ENCODE measurements at regions not wholly inside any gene's neighbourhood (a gene's known extent, or its start where the extent isn't known, plus 50 kb on each side); places are given as distances from the start of the nearest gene placed in this dataset.
"Not testable (repeated sequence)": the region's sequence is repeated elsewhere in the genome, so short reads cannot be mapped to it uniquely, and the experiment has no call there.

DNA sequence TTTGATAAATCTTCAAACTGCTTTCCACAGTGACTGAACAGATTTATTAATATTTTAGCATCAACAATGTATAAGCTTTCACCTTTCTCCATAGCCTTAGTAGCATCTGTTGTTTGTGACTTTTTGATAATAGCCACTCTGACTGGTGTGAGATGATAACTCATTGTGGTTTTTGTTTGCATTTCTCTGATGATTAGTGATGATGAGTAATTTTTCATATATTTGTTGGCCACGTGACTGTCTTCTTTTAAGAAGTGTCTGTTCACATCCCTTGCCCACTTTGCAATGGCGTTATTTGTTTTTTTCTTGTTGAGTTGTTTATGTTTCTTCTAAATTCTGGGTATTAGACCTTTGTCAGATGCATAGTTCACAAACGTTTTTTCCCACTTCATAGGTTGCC is 952.9 kb downstream of the TRIB2 start:
- no peaks in the 10 kb centered on the region for H4K20me1 ChIP-seq (replicated peaks; ENCODE audit: control insufficient read depth, insufficient read depth, low read length)
- H3K9ac ChIP-seq (ENCODE audit: insufficient read depth in 1 of 2, low read depth in 2 of 2, low read length in 2 of 2) = no peak overlapping the region
- H3K79me2 ChIP-seq (ENCODE audit: control insufficient read depth, insufficient read depth, low read length) = no peaks in the 10 kb centered on the region
- no peak overlapping the region for H2AFZ ChIP-seq (ENCODE audit: low read depth, low read length)
- BruUV-seq (replicated peaks) = no TSS peak
- FAIRE-seq (no peak), ATAC-seq (no peak), DNase-seq (ENCODE audit: extremely low read depth in 1 of 4, low spot score in 3 of 4) (no peak)
- H3K9me1 ChIP-seq (ENCODE audit: control insufficient read depth, insufficient read depth, low read length) = no peaks in the 10 kb centered on the region
- WGBS (ENCODE audit: insufficient coverage, low coverage, missing lambda C conversion rate) = 0% methylated on average over 3 of the region's 3 CpGs
- H3K4me2 ChIP-seq (ENCODE audit: insufficient read depth, low read length) = no peak overlapping the region
- no peaks in the 10 kb centered on the region for H3K36me3 ChIP-seq (ENCODE audit: control insufficient read depth, insufficient read depth, low read length)
- H3K9me3 ChIP-seq (replicated peaks; ENCODE audit: control insufficient read depth, insufficient read depth, low read depth, low read length) = no peaks in the 10 kb centered on the region
- no peak overlapping the region for H3K27ac ChIP-seq (ENCODE audit: extremely low read depth, low read depth, low read length)
- intact Hi-C loops (cut with micrococcal nuclease) = no loop called here
- H3K4me3 ChIP-seq = no peak overlapping the region
- CTCF ChIA-PET (ENCODE audit: low intra/inter-chr PET ratio) = no interaction called here
- no peaks in the 10 kb centered on the region for H3K4me1 ChIP-seq (replicated peaks in 1 of 2; ENCODE audit: control insufficient read depth in 2 of 2, insufficient read depth in 2 of 2, low read length in 2 of 2)
- H3K27me3 ChIP-seq (ENCODE audit: control insufficient read depth in 2 of 2, insufficient read depth in 2 of 2, low read length in 2 of 2) = no peaks in the 10 kb centered on the region
- POLR2A ChIA-PET = no interaction called here
- in situ Hi-C loops (cut with MboI) = no loop called here
- TF ChIP-seq ELF1 (tag; IDR thresholded peaks at IDR 0.05) (no peak), GTF2F1 (IDR thresholded peaks at IDR 0.05; ENCODE audit: low read depth, low read length) (no peak), ZBED1 (IDR thresholded peaks at IDR 0.05) (no peak), RFX7 (CRISPR knock-in tag; IDR thresholded peaks at IDR 0.05) (no peak), ZNF668 (CRISPR knock-in tag; IDR thresholded peaks at IDR 0.05) (no peak)

DNA sequence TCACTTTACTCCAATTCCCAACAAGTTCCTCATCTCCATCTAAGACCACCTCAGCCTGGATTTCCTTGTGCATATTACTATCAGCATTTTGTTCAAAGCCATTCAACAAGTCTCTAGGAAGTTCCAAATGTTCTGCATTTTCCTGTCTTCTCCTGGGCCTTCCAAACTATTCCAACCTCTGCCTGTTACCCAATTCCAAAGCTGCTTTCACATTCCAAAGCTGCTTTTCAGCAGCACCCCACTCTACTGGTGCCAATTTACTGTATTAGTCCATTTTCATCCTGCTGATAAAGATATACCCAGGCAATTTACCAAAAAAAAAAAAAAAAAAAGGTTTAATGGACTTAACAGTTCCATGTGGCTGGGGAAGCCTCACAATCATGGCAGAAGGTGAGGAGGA is 957.1 kb downstream of the TRIB2 start:
- ATAC-seq; in situ Hi-C loops (cut with MboI); BruUV-seq (replicated peaks): not testable (repeated sequence)

More for the DNA sequence above, 957.1 kb downstream of the TRIB2 start:
- H3K4me3 ChIP-seq; DNase-seq (ENCODE audit: extremely low read depth in 1 of 4, low spot score in 3 of 4); CTCF ChIA-PET (ENCODE audit: low intra/inter-chr PET ratio); H2AFZ ChIP-seq (ENCODE audit: low read depth, low read length); POLR2A ChIA-PET; H3K36me3 ChIP-seq (ENCODE audit: control insufficient read depth, insufficient read depth, low read length); H4K20me1 ChIP-seq (replicated peaks; ENCODE audit: control insufficient read depth, insufficient read depth, low read length); intact Hi-C loops (cut with micrococcal nuclease); H3K9ac ChIP-seq (ENCODE audit: insufficient read depth in 1 of 2, low read depth in 2 of 2, low read length in 2 of 2); H3K27me3 ChIP-seq (ENCODE audit: control insufficient read depth in 2 of 2, insufficient read depth in 2 of 2, low read length in 2 of 2); H3K79me2 ChIP-seq (ENCODE audit: control insufficient read depth, insufficient read depth, low read length); H3K27ac ChIP-seq (ENCODE audit: extremely low read depth, low read depth, low read length); H3K9me3 ChIP-seq (replicated peaks; ENCODE audit: control insufficient read depth, insufficient read depth, low read depth, low read length); H3K9me1 ChIP-seq (ENCODE audit: control insufficient read depth, insufficient read depth, low read length); H3K4me2 ChIP-seq (ENCODE audit: insufficient read depth, low read length); FAIRE-seq; H3K4me1 ChIP-seq (replicated peaks in 1 of 2; ENCODE audit: control insufficient read depth in 2 of 2, insufficient read depth in 2 of 2, low read length in 2 of 2): not testable (repeated sequence)
